ENCODE measurements at regions not wholly inside any gene's neighbourhood (a gene's known extent, or its start where the extent isn't known, plus 50 kb on each side); places are given as distances from the start of the nearest gene placed in this dataset.

DNA sequence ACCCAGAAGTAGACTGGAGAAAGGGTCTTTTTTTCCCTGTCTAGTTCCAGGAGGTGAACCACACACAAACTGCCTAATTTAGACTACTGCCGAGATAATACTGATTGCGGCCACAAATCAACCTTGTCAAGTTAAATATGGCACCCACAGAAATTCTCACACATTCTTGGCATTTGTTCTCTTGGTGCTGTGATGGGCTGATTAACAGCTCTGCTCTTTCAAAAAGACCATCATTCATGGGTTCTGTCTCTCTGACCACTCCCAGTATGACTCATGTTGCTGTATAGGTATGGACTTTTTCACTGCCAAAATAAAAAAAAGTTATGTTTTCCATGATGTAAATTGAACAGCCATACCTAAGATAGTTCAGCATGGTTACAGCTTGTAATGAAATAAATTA, 1003.5 kb upstream of the LCORL start:
- no peak for TF ChIP-seq POLR2A (IDR thresholded peaks at IDR 0.05)
- TF ChIP-seq POLR2AphosphoS5 (IDR thresholded peaks at IDR 0.05): no peak

Measured in sigmoid colon (tissue), 4 donors.